Endodermal cell (in vitro differentiated cells): ENCODE measurements at regions not wholly inside any gene's neighbourhood (a gene's known extent, or its start where the extent isn't known, plus 50 kb on each side); places are given as distances from the start of the nearest gene placed in this dataset.
A peak's percentile ranks its signal among the peaks of the same experiment; 100 is the strongest.

Experiments
- DNase-seq: peaks from one replicate; pipeline ENCODE4 v3.0.0-alpha.2; 2017
- H3K27ac ChIP-seq: 2 replicates; pipeline ENCODE4 v1.5.1; 2013; ENCODE audit warnings: mild to moderate bottlenecking, low read depth, low read length, moderate library complexity
- H3K27me3 ChIP-seq: 2 replicates; pipeline ENCODE4 v1.6.1; 2013; ENCODE audit warnings: mild to moderate bottlenecking, low read length, moderate library complexity; ENCODE audit not compliant: insufficient read depth, control insufficient read depth, poor library complexity, severe bottlenecking
- H3K36me3 ChIP-seq: 2 replicates; pipeline ENCODE4 v1.7.0; 2013; ENCODE audit warnings: mild to moderate bottlenecking, low read length, moderate library complexity; ENCODE audit not compliant: control insufficient read depth, insufficient read depth
- H3K4me1 ChIP-seq: one replicate; pipeline ENCODE4 v1.7.0; 2013; ENCODE audit warnings: low read length; ENCODE audit not compliant: control insufficient read depth, insufficient read depth
- H3K4me3 ChIP-seq: 2 replicates; pipeline ENCODE4 v1.5.1; 2013; ENCODE audit warnings: mild to moderate bottlenecking, low read length, moderate library complexity
- H3K9ac ChIP-seq: 2 replicates; pipeline ENCODE4 v1.6.1; 2013; ENCODE audit warnings: mild to moderate bottlenecking, low read length, moderate library complexity; ENCODE audit not compliant: poor library complexity, severe bottlenecking; ENCODE audit errors: extremely low read depth
- H3K9me3 ChIP-seq: 2 replicates; pipeline ENCODE4 v1.6.1; 2013; ENCODE audit warnings: mild to moderate bottlenecking, low read length, moderate library complexity; ENCODE audit not compliant: control insufficient read depth
- H3K27ac Mint-ChIP-seq: 2 replicates; pipeline ENCODE4 v1.8.0; 2020; ENCODE audit warnings: mixed read lengths
- H3K27me3 Mint-ChIP-seq: 2 replicates; pipeline ENCODE4 v1.8.0; 2021; ENCODE audit warnings: mild to moderate bottlenecking, mixed read lengths; ENCODE audit not compliant: insufficient read depth
- H3K36me3 Mint-ChIP-seq: 2 replicates; pipeline ENCODE4 v1.8.0; 2020; ENCODE audit warnings: low read depth, mixed read lengths
- H3K4me1 Mint-ChIP-seq: 2 replicates; pipeline ENCODE4 v1.8.0; 2020; ENCODE audit warnings: mixed read lengths
- H3K4me3 Mint-ChIP-seq: 2 replicates; pipeline ENCODE4 v1.8.0; 2020; ENCODE audit warnings: mild to moderate bottlenecking, moderate library complexity, mixed read lengths
- H3K9me3 Mint-ChIP-seq: 2 replicates; pipeline ENCODE4 v1.8.0; 2020; ENCODE audit warnings: mild to moderate bottlenecking, mixed read lengths
- WGBS, 2 experiments: methylation state at CpG; one replicate each; pipeline versions ENCODE4 v1.1.5 to v1.1.7; 2013; ENCODE audit warnings: missing lambda C conversion rate in 2 of 2, mixed read lengths in 1 of 2; ENCODE audit not compliant: insufficient coverage in 1 of 2, insufficient read length in 1 of 2; 5-methylcytosine and 5-hydroxymethylcytosine counted together
- TF ChIP-seq, protein P1 (sequence below): fragments of 200-600 bp; sonication (generic); conservative IDR thresholded peaks from 2 replicates; pipeline ENCODE4 v1.5.0; 2021; ENCODE audit warnings: antibody characterized with exemption, mild to moderate bottlenecking

GRCh38 chr7:33674804-33675411, 230.4 kb upstream of the BMPER start:
- WGBS, 2 experiments = 88 to 93% methylated on average over 3 to 4 of the region's 4 CpGs

GRCh38 chr7:33677556-33677955, 227.8 kb upstream of the BMPER start:
- Histone ChIP-seq H3K4me3 (no peak overlapping the region), H3K9ac (no peak overlapping the region), H3K9me3 (peaks cover 16% of the 10 kb centered on the region), H3K36me3 (no peaks in the 10 kb centered on the region), H3K27me3 (no peaks in the 10 kb centered on the region), H3K27ac (no peak overlapping the region), H3K4me1 (peaks cover 4% of the 10 kb centered on the region)
- Mint-ChIP-seq H3K27ac (no peak overlapping the region), H3K9me3 (peaks cover 7% of the 10 kb centered on the region), H3K4me1 (peaks cover 17% of the 10 kb centered on the region), H3K27me3 (no peaks in the 10 kb centered on the region), H3K4me3 (no peak overlapping the region), H3K36me3 (no peaks in the 10 kb centered on the region)
- DNase-seq = no peak
- TF ChIP-seq, protein P1, sequence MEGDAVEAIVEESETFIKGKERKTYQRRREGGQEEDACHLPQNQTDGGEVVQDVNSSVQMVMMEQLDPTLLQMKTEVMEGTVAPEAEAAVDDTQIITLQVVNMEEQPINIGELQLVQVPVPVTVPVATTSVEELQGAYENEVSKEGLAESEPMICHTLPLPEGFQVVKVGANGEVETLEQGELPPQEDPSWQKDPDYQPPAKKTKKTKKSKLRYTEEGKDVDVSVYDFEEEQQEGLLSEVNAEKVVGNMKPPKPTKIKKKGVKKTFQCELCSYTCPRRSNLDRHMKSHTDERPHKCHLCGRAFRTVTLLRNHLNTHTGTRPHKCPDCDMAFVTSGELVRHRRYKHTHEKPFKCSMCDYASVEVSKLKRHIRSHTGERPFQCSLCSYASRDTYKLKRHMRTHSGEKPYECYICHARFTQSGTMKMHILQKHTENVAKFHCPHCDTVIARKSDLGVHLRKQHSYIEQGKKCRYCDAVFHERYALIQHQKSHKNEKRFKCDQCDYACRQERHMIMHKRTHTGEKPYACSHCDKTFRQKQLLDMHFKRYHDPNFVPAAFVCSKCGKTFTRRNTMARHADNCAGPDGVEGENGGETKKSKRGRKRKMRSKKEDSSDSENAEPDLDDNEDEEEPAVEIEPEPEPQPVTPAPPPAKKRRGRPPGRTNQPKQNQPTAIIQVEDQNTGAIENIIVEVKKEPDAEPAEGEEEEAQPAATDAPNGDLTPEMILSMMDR = no peak
- 93% methylated on average over 4 of the region's 4 CpGs; no CpG with 5 or more reads in 1 of the 2 experiments for WGBS, 2 experiments

More at GRCh38 chr7:33674804-33675411, 230.4 kb upstream of the BMPER start:
- Histone ChIP-seq H3K4me3 (no peak overlapping the region), H3K27me3 (no peaks in the 10 kb centered on the region), H3K4me1 (peaks cover 4% of the 10 kb centered on the region), H3K27ac (no peak overlapping the region), H3K36me3 (no peaks in the 10 kb centered on the region), H3K9me3 (peaks cover 14% of the 10 kb centered on the region), H3K9ac (no peak overlapping the region)
- TF ChIP-seq, protein P1 = peak; percentile 57
- H3K36me3 Mint-ChIP-seq = no peaks in the 10 kb centered on the region
- peaks cover 7% of the 10 kb centered on the region for H3K9me3 Mint-ChIP-seq
- DNase-seq = no peak
- no peak overlapping the region for H3K27ac Mint-ChIP-seq
- H3K4me1 Mint-ChIP-seq = peaks cover 21% of the 10 kb centered on the region
- no peak overlapping the region for H3K4me3 Mint-ChIP-seq
- no peaks in the 10 kb centered on the region for H3K27me3 Mint-ChIP-seq

DNA sequence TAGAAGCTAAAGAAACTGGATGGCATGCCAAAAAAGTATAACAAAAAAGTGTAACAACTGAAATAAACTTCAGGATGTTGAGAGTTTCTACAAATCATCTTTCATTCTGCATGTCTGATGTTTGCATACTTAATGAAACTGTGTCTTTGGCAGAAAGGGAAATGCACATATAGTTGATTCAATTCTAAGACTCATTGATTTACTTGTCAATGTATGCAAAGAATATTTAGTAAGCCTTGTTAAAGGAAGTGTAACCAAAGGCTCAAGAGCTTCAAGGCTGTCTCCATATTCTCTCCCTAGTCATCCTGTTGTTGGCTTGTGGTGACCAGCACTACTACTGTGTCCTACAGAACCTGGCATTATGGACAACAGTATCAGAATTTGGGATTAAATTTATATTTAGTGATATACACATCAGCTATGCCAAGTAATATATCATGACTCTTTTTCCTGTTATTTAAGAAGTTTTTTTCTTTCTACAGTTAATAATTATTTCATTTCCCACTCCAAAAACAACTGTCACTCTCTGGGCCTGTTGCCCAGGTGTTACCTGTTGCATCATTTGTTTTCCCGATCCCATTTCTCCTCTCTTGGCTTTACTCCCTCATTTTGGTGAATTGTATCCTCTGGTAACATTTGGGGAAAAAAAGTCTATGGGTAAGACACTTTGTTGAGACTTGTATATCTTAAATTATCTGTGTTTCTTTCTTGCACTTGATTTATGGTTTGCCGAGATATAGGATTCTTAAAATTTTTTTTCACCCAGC, 226.6 kb upstream of the BMPER start:
- Histone ChIP-seq H3K27me3 (no peaks in the 10 kb centered on the region), H3K9me3 (peaks cover 16% of the 10 kb centered on the region), H3K36me3 (no peaks in the 10 kb centered on the region), H3K4me1 (peaks cover 4% of the 10 kb centered on the region), H3K27ac (no peak overlapping the region), H3K4me3 (no peak overlapping the region), H3K9ac (no peak overlapping the region)
- H3K27ac Mint-ChIP-seq = no peak overlapping the region
- TF ChIP-seq, protein P1 = no peak
- no peaks in the 10 kb centered on the region for H3K27me3 Mint-ChIP-seq
- no peak overlapping the region for H3K4me3 Mint-ChIP-seq
- H3K36me3 Mint-ChIP-seq = no peaks in the 10 kb centered on the region
- no peak for DNase-seq
- H3K9me3 Mint-ChIP-seq = peaks cover 7% of the 10 kb centered on the region
- WGBS, 2 experiments = 88% methylated on average over 2 of the region's 2 CpGs; no CpG with 5 or more reads in 1 of the 2 experiments
- peaks cover 14% of the 10 kb centered on the region for H3K4me1 Mint-ChIP-seq
